K562 (cell line): ENCODE measurements at regions not wholly inside any gene's neighbourhood (a gene's known extent, or its start where the extent isn't known, plus 50 kb on each side); places are given as distances from the start of the nearest gene placed in this dataset.

ENCODE experiments used
- ATAC-seq: fragments of 200-7000 bp; cut with Tn5 transposase; 3 replicates; pipeline ENCODE4 v1.9.1; 2020; ENCODE audit warnings: moderate library complexity
- BruUV-seq: library from RNA; stranded (reverse); fragments of 400-500 nt; replicated peaks from 2 replicates; lab custom pipeline; 2021; lab: Mats Ljungman, UMichigan
- CTCF ChIA-PET: fragments of 300-600 bp; formaldehyde crosslinking; extraction: SDS; loops from one replicate; lab custom pipeline; 2021; ENCODE audit warnings: low intra/inter-chr PET ratio; lab: Yijun Ruan, JAX
- POLR2A ChIA-PET: fragments of 300-600, 350-650 bp; sonication (Branson Sonifier 250); formaldehyde crosslinking; extraction: SDS; loops from one replicate; lab custom pipeline; 2021; ENCODE audit warnings: antibody characterized with exemption, inconsistent platforms; lab: Yijun Ruan, JAX
- DNase-seq, 4 experiments: peaks; one replicate each; pipeline versions ENCODE4 v3.0.0 to v3.0.0-alpha.2; 2011 to 2018; ENCODE audit warnings: low spot score in 3 of 4, mixed read lengths in 3 of 4; ENCODE audit errors: extremely low read depth in 1 of 4
- FAIRE-seq: peaks from 2 replicates; lab custom pipeline; 2011; peaks lifted over from hg19 to GRCh38; lab: Jason Lieb, UNC
- H2AFZ ChIP-seq: 2 replicates; pipeline ENCODE4 v1.6.0; 2011; ENCODE audit warnings: low read depth, low read length, control low read depth, inconsistent platforms
- H3K27ac ChIP-seq: fragments of 200-600 bp; 3 replicates; pipeline ENCODE4 v1.8.0; 2011; ENCODE audit warnings: low read depth, mild to moderate bottlenecking, control low read depth, inconsistent platforms, low read length, moderate library complexity, mixed read lengths; ENCODE audit errors: extremely low read depth
- H3K27me3 ChIP-seq, 2 experiments: fragments of 300-600 bp in 1 of 2; 2 replicates in 1 of 2; 3 replicates in 1 of 2; pipeline versions ENCODE4 v1.6.0 to v1.8.0; 2011; ENCODE audit warnings: inconsistent platforms in 2 of 2, low read length in 2 of 2, mild to moderate bottlenecking in 1 of 2, mixed read lengths in 1 of 2, moderate library complexity in 1 of 2; ENCODE audit not compliant: control insufficient read depth in 2 of 2, insufficient read depth in 2 of 2
- H3K36me3 ChIP-seq: fragments of 300-600 bp; 3 replicates; pipeline ENCODE4 v1.8.0; 2011; ENCODE audit warnings: mild to moderate bottlenecking, low read length, inconsistent platforms; ENCODE audit not compliant: control insufficient read depth, insufficient read depth
- H3K4me1 ChIP-seq, 2 experiments: fragments of 200-600 bp in 1 of 2; replicated peaks in 1 of 2; 2 replicates in 1 of 2; 3 replicates in 1 of 2; pipeline versions ENCODE4 v1.5.1 to v1.8.0; 2011; ENCODE audit warnings: inconsistent platforms in 2 of 2, low read length in 2 of 2, mild to moderate bottlenecking in 1 of 2, mixed read lengths in 1 of 2, moderate library complexity in 1 of 2; ENCODE audit not compliant: control insufficient read depth in 2 of 2, insufficient read depth in 2 of 2
- H3K4me2 ChIP-seq: 2 replicates; pipeline ENCODE4 v1.6.1; 2011; ENCODE audit warnings: low read length, control low read depth, inconsistent platforms, mixed read lengths; ENCODE audit not compliant: insufficient read depth
- H3K4me3 ChIP-seq: fragments of 200-600 bp; sonication (generic), shearing (Covaris generic); 2 replicates; pipeline ENCODE4 v1.5.1; 2016; ENCODE audit warnings: control low read depth, inconsistent platforms
- H3K79me2 ChIP-seq: fragments of 200-600 bp; 3 replicates; pipeline ENCODE4 v1.8.0; 2011; ENCODE audit warnings: low read length, inconsistent platforms; ENCODE audit not compliant: control insufficient read depth, insufficient read depth
- H3K9ac ChIP-seq, 2 experiments: 2 replicates each; pipeline versions ENCODE4 v1.6.0 to v1.6.1; 2011; ENCODE audit warnings: low read depth in 2 of 2, low read length in 2 of 2, control low read depth in 1 of 2, inconsistent platforms in 1 of 2, mild to moderate bottlenecking in 1 of 2, mixed read lengths in 1 of 2; ENCODE audit not compliant: insufficient read depth in 1 of 2
- H3K9me1 ChIP-seq: one replicate; pipeline ENCODE4 v1.6.0; 2011; ENCODE audit warnings: inconsistent platforms, mild to moderate bottlenecking, low read length, moderate library complexity; ENCODE audit not compliant: control insufficient read depth, insufficient read depth
- H3K9me3 ChIP-seq: replicated peaks from 2 replicates; pipeline ENCODE4 v1.5.1; 2011; ENCODE audit warnings: low read depth, low read length, inconsistent platforms; ENCODE audit not compliant: control insufficient read depth, insufficient read depth
- H4K20me1 ChIP-seq: replicated peaks from 2 replicates; pipeline ENCODE4 v1.6.1; 2011; ENCODE audit warnings: low read length, inconsistent platforms, mixed read lengths; ENCODE audit not compliant: control insufficient read depth, insufficient read depth
- HNRNPUL1 ChIP-seq: fragments of 200-400 bp; formaldehyde crosslinking; IDR thresholded peaks from 2 replicates; pipeline ENCODE4 v1.6.1; 2017; ENCODE audit warnings: low read length
- NCOR1 ChIP-seq: fragments of 450-650 bp; IDR thresholded peaks from 2 replicates; pipeline ENCODE4 v1.6.1; 2016; ENCODE audit warnings: mild to moderate bottlenecking, moderate library complexity
- PTRF ChIP-seq: fragments of 450-650 bp; IDR thresholded peaks from 2 replicates; pipeline ENCODE4 v1.6.1; 2016; ENCODE audit warnings: mild to moderate bottlenecking, missing genetic modification characterization, missing compliant biosample characterization
- SMARCA4 ChIP-seq: fragments of 450-650 bp; IDR thresholded peaks from 2 replicates; pipeline ENCODE4 v1.6.1; 2016
- WGBS: fragments of 100-300 bp; shearing (Covaris generic); methylation state at CpG from one replicate; pipeline ENCODE4 v1.1.6; 2016; ENCODE audit warnings: low coverage, mixed read lengths; ENCODE audit not compliant: insufficient coverage; ENCODE audit errors: missing lambda C conversion rate; 5-methylcytosine and 5-hydroxymethylcytosine counted together
- in situ Hi-C: fragments of 300-500 bp; cut with MboI; formaldehyde crosslinking; loops from 4 replicates; pipeline ENCODE4 v1.15.0; 2018; ENCODE audit warnings: inconsistent platforms, mixed read lengths
- intact Hi-C: fragments of 100-400 bp; cut with micrococcal nuclease; formaldehyde crosslinking; loops from 2 replicates; pipeline ENCODE4 v1.14.2; 2022
- TF ChIP-seq, protein P1 (sequence below): fragments of 250-450 bp; sonication (Bioruptor Pico); IDR thresholded peaks from 2 replicates; pipeline ENCODE4 v1.6.1; 2021; ENCODE audit warnings: mild to moderate bottlenecking
- TF ChIP-seq, protein P2 (sequence below): sonication (generic); formaldehyde crosslinking; IDR thresholded peaks from 2 replicates; pipeline ENCODE4 v1.8.1; 2023; ENCODE audit warnings: missing genetic modification reagents, mild to moderate bottlenecking, borderline replicate concordance

DNA sequence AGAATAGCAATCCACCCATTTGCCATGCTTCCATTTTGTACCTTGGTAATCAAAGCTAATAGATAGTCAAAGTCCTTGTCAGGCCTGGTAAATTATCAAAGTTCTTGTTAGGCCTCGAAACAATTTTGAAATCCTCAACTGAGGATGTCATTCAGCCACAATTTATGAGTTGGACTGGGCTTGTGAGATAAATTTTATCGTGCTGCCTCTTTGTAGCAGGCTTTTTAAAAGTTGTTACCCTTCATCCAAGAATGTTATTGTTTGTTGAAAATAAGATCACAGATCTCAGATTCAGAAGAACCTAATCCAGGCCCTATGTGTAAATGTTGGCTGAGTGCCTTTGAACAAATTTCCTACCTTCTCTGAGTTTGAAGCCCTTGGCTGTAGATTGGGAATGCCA lies 143.3 kb upstream of the PROK2 start:
- ChIA-PET POLR2A (no interaction called here), CTCF (interaction anchor here (0.6 kb wide), 1 partner anchor 833 kb away, joined by 3 read pairs; no protein-coding TSS in a partner anchor)
- DNase-seq (no peak), FAIRE-seq (no peak), ATAC-seq (no peak)
- Histone ChIP-seq H3K27me3 (peaks cover 0 to 13% of the 10 kb centered on the region in 2 experiments; a peak in 2 of 5 replicates), H3K4me3 (no peak overlapping the region), H3K4me2 (no peak overlapping the region), H3K79me2 (no peaks in the 10 kb centered on the region), H4K20me1 (no peaks in the 10 kb centered on the region), H3K36me3 (no peaks in the 10 kb centered on the region), H3K9ac (no peak overlapping the region), H2AFZ (no peak overlapping the region), H3K4me1 (peaks cover 4 to 28% of the 10 kb centered on the region in 2 experiments), H3K27ac (no peak overlapping the region), H3K9me3 (no peaks in the 10 kb centered on the region), H3K9me1 (no peaks in the 10 kb centered on the region)
- in situ Hi-C loops (no loop called here), intact Hi-C loops (no loop called here)
- BruUV-seq = no TSS peak
- 0% methylated on average over 2 of the region's 2 CpGs for WGBS
- TF ChIP-seq, protein P1, sequence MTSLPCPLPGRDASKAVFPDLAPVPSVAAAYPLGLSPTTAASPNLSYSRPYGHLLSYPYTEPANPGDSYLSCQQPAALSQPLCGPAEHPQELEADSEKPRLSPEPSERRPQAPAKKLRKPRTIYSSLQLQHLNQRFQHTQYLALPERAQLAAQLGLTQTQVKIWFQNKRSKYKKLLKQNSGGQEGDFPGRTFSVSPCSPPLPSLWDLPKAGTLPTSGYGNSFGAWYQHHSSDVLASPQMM (CRISPR knock-in tag) = no peak
- TF ChIP-seq SMARCA4 = peak; percentile 47; the same call in 1 of the 2 replicates
- peak; percentile 51 for TF ChIP-seq NCOR1
- no peak for TF ChIP-seq HNRNPUL1
- TF ChIP-seq, protein P2, sequence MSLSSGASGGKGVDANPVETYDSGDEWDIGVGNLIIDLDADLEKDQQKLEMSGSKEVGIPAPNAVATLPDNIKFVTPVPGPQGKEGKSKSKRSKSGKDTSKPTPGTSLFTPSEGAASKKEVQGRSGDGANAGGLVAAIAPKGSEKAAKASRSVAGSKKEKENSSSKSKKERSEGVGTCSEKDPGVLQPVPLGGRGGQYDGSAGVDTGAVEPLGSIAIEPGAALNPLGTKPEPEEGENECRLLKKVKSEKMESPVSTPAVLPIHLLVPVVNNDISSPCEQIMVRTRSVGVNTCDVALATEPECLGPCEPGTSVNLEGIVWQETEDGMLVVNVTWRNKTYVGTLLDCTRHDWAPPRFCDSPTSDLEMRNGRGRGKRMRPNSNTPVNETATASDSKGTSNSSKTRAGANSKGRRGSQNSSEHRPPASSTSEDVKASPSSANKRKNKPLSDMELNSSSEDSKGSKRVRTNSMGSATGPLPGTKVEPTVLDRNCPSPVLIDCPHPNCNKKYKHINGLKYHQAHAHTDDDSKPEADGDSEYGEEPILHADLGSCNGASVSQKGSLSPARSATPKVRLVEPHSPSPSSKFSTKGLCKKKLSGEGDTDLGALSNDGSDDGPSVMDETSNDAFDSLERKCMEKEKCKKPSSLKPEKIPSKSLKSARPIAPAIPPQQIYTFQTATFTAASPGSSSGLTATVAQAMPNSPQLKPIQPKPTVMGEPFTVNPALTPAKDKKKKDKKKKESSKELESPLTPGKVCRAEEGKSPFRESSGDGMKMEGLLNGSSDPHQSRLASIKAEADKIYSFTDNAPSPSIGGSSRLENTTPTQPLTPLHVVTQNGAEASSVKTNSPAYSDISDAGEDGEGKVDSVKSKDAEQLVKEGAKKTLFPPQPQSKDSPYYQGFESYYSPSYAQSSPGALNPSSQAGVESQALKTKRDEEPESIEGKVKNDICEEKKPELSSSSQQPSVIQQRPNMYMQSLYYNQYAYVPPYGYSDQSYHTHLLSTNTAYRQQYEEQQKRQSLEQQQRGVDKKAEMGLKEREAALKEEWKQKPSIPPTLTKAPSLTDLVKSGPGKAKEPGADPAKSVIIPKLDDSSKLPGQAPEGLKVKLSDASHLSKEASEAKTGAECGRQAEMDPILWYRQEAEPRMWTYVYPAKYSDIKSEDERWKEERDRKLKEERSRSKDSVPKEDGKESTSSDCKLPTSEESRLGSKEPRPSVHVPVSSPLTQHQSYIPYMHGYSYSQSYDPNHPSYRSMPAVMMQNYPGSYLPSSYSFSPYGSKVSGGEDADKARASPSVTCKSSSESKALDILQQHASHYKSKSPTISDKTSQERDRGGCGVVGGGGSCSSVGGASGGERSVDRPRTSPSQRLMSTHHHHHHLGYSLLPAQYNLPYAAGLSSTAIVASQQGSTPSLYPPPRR (CRISPR knock-in tag) = no peak
- no peak for TF ChIP-seq PTRF (tag)
